ENCODE measurements at regions not wholly inside any gene's neighbourhood (a gene's known extent, or its start where the extent isn't known, plus 50 kb on each side); places are given as distances from the start of the nearest gene placed in this dataset.

- no peak for TF ChIP-seq CTCF (tag by site-specific recombination; IDR thresholded peaks at IDR 0.05)
- TF ChIP-seq ZNF580 (tag by site-specific recombination; IDR thresholded peaks at IDR 0.05): no peak
- no peak for TF ChIP-seq ZNF449 (tag by site-specific recombination; IDR thresholded peaks at IDR 0.05)
Measured at GRCh38 chr10:107443326-107443725, 278.8 kb upstream of the SORCS1 start.
